Cardiac fibroblast (primary cell): ENCODE measurements at regions not wholly inside any gene's neighbourhood (a gene's known extent, or its start where the extent isn't known, plus 50 kb on each side); places are given as distances from the start of the nearest gene placed in this dataset.
A peak's percentile ranks its signal among the peaks of the same experiment; 100 is the strongest.

Source experiments
- DNase-seq, 2 donors: peaks; one replicate each; pipeline versions ENCODE4 v3.0.0 to v3.0.0-alpha.2; 2010; ENCODE audit warnings: low read depth in 2 of 2
- H3K4me3 ChIP-seq, 2 donors: replicated peaks in 1 of 2; 1 replicate in 1 of 2; 2 replicates in 1 of 2; pipeline ENCODE4 v1.5.1; 2011; ENCODE audit warnings: low read depth in 2 of 2, low read length in 2 of 2, mild to moderate bottlenecking in 2 of 2, moderate library complexity in 1 of 2
- TF ChIP-seq, protein P1 (sequence below): IDR thresholded peaks from one replicate; pipeline ENCODE4 v1.5.1; 2011; ENCODE audit warnings: low read depth, mild to moderate bottlenecking, low read length, inconsistent platforms

DNA sequence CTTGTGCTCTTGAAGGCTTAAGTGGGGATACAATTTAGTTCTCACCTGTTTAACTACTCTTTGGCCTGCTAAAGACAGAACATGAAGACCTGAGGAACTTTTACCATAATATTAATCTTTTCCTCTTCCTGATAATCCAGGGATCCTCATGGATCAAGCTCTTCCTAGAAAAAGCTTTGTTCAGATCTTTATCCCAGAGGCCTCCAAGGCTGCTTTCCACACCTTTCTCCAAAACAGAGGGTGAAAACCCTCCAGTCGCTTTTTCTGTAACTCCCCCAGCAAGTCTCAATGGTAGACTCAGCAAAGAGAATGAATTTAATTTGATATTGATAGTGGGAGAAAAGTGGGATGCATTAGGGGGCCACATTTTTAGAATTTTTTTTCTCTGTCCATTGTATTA lies 203.6 kb downstream of the CGGBP1 start:
- no peak overlapping the region for H3K4me3 ChIP-seq
- no peak for DNase-seq
- TF ChIP-seq, protein P1, sequence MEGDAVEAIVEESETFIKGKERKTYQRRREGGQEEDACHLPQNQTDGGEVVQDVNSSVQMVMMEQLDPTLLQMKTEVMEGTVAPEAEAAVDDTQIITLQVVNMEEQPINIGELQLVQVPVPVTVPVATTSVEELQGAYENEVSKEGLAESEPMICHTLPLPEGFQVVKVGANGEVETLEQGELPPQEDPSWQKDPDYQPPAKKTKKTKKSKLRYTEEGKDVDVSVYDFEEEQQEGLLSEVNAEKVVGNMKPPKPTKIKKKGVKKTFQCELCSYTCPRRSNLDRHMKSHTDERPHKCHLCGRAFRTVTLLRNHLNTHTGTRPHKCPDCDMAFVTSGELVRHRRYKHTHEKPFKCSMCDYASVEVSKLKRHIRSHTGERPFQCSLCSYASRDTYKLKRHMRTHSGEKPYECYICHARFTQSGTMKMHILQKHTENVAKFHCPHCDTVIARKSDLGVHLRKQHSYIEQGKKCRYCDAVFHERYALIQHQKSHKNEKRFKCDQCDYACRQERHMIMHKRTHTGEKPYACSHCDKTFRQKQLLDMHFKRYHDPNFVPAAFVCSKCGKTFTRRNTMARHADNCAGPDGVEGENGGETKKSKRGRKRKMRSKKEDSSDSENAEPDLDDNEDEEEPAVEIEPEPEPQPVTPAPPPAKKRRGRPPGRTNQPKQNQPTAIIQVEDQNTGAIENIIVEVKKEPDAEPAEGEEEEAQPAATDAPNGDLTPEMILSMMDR, result no peak

DNA sequence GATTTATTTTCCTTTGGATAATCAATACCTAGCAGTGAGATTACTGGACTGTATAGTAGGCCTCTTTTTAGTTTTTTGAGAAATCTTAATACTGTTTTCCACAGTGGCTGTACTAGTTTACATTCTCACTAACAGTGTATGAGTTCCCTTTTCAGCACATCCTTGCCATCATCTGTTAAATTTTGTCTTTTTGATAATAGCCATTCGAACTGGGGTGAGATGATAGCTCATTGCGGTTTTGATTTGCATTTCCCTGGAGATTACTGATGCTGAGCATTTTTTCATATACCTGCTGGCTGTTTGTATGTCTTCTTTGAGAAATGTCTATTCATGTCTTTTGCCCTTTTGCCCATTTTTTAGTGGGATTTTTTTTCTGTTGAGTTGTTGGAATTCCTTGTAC lies 210.8 kb downstream of the CGGBP1 start:
- DNase-seq, result no peak
- TF ChIP-seq, protein P1, result no peak
- no peak overlapping the region for H3K4me3 ChIP-seq

DNA sequence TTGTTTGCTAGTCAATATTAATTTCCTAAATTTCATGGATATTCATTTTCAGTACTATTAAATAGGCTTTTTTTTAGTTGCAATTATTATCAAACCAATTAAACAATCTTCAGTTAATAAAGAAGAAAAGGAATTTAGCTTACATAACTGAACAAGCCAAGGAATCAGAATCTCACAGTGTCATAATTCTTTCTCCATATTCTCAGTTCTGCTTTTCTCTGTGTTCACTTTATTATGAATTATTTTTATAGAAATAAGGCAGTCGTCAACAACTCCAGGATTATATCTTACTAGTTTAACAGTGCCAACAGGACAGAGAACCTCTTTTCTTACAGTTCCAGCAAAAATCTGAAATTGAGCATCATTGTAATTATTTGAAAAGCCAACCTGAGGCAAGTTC lies 221.7 kb downstream of the CGGBP1 start:
- TF ChIP-seq, protein P1, result no peak
- H3K4me3 ChIP-seq, result no peak overlapping the region
- no peak for DNase-seq

DNA sequence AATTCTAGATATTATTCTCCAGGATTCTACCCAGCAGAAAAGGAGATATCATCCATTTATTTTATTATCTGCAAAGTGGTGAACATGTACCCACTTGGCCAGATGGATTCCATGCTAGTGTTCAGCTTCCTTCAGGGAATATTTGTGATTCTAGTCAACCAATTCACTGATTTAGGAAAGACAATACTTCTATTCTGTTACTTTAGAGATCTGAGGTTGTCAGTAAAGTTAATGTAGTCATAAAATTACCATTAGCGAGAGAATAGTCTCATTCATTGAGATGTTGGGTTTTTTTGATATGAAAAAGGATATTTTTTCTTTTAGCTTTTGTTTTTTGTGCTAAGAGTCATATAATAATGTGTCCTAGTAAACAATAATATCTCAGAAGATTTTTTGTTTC lies 222.8 kb downstream of the CGGBP1 start:
- H3K4me3 ChIP-seq, result no peak overlapping the region
- DNase-seq, result no peak
- TF ChIP-seq, protein P1, result no peak

DNA sequence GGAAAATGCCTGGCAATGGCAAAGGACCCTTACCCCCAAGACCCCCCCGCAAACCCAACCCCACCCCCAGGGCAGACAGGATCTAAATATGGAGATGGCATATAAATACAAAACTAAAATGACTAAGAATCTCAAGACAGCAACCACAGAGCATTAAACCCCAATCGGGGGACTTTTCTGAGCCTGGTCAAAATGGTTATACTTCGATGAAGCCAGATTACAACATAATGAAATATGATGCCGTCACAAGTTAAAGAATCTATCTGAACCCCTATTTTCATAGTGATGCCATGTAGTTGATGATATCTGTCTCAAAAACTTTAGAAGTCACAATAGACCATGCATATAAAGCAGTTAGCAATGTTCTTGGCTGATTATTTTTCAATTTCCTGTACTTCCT lies 223.6 kb downstream of the CGGBP1 start:
- TF ChIP-seq, protein P1, result no peak
- DNase-seq, result no peak
- no peak overlapping the region for H3K4me3 ChIP-seq

DNA sequence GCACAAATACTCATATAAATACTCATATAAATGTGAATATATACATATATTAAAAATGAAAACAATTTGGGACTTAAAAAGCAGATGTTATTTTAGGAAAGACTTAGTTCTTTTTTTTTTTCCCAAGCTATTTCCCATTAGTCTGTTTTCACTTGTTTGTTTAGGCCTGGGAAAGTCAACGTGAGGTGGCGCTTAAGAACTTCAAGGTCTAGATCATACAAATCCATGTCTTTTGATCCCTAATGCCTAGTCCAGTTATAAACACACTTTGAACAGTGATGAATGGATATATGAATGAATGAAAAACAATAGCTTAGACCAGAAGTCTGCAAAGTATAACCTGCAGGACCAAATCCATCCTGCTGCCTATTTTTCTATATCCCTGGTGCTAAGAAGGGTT lies 224.5 kb downstream of the CGGBP1 start:
- TF ChIP-seq, protein P1, result no peak
- no peak for DNase-seq
- no peak overlapping the region for H3K4me3 ChIP-seq

DNA sequence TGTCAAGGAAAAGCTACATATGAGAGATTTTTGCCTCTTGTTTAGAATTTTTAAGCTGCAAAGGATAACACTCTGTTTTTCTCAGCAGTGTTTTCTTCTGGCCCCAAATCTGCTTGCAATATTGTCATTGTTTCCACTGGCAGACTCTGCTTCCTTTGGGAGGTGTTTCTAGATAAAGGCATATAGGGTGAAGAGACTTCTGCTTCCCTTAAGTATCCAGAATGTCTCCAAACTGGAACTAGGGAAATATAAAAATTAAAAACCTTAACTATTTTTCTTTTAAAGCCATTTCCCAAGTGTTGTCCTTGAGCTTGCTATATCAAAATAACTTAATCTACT lies 225.8 kb downstream of the CGGBP1 start:
- TF ChIP-seq, protein P1, result no peak
- DNase-seq, result peak in 1 of 2 donors; percentile 16
- H3K4me3 ChIP-seq, result no peak overlapping the region
